GM21423 (cell line): ENCODE measurements at regions not wholly inside any gene's neighbourhood (a gene's known extent, or its start where the extent isn't known, plus 50 kb on each side); places are given as distances from the start of the nearest gene placed in this dataset.
"Not testable (repeated sequence)": the region's sequence is repeated elsewhere in the genome, so short reads cannot be mapped to it uniquely, and the experiment has no call there.

Experiments
- ATAC-seq: cut with Tn5 transposase; IDR thresholded peaks from one replicate; pipeline ENCODE4 v1.9.1; 2021; ENCODE audit warnings: mild to moderate bottlenecking, moderate library complexity; ENCODE audit not compliant: unreplicated experiment

- no peak for ATAC-seq
Observed at GRCh38 chr3:4139462-4140140, 163.6 kb upstream of the SETMAR start.

- ATAC-seq = no peak
Observed at GRCh38 chr3:4140921-4141320, 162.2 kb upstream of the SETMAR start.

- no peak for ATAC-seq
Observed at GRCh38 chr3:4147556-4148118, 155.5 kb upstream of the SETMAR start.

GRCh38 chr3:4149296-4149695, 153.9 kb upstream of the SETMAR start:
- ATAC-seq = no peak

- ATAC-seq = no peak
Observed at GRCh38 chr3:4150816-4151215, 152.4 kb upstream of the SETMAR start.

- no peak for ATAC-seq
Observed at GRCh38 chr3:4151859-4152258, 151.3 kb upstream of the SETMAR start.

- no peak for ATAC-seq
Observed at GRCh38 chr3:4153771-4154170, 149.4 kb upstream of the SETMAR start.

GRCh38 chr3:4158329-4158728, 144.8 kb upstream of the SETMAR start:
- no peak for ATAC-seq

GRCh38 chr3:4162096-4162495, 141.1 kb upstream of the SETMAR start:
- ATAC-seq = no peak

- no peak for ATAC-seq
Observed at GRCh38 chr3:4163011-4163410, 140.2 kb upstream of the SETMAR start.

GRCh38 chr3:4166540-4166939, 136.6 kb upstream of the SETMAR start:
- ATAC-seq = no peak

- ATAC-seq = not testable (repeated sequence)
Observed at GRCh38 chr3:4167230-4167629, 135.9 kb upstream of the SETMAR start.

- ATAC-seq = no peak
Observed at GRCh38 chr3:4174791-4175190, 128.4 kb upstream of the SETMAR start.

- no peak for ATAC-seq
Observed at GRCh38 chr3:4191971-4192370, 111.2 kb upstream of the SETMAR start.

GRCh38 chr3:4195006-4195405, 108.2 kb upstream of the SETMAR start:
- no peak for ATAC-seq

- ATAC-seq = no peak
Observed at GRCh38 chr3:4196506-4197147, 106.5 kb upstream of the SETMAR start.

- no peak for ATAC-seq
Observed at GRCh38 chr3:4197670-4198069, 105.5 kb upstream of the SETMAR start.

- no peak for ATAC-seq
Observed at GRCh38 chr3:4198491-4198890, 104.7 kb upstream of the SETMAR start.

GRCh38 chr3:4204776-4205175, 98.4 kb upstream of the SETMAR start:
- ATAC-seq = not testable (repeated sequence)

GRCh38 chr3:4207672-4208071, 95.5 kb upstream of the SETMAR start:
- no peak for ATAC-seq

GRCh38 chr3:4208556-4208955, 94.6 kb upstream of the SETMAR start:
- ATAC-seq = no peak

- ATAC-seq = no peak
Observed at GRCh38 chr3:4211610-4212009, 91.6 kb upstream of the SETMAR start.
